Breast epithelium (tissue), 4 donors: ENCODE measurements at regions not wholly inside any gene's neighbourhood (a gene's known extent, or its start where the extent isn't known, plus 50 kb on each side); places are given as distances from the start of the nearest gene placed in this dataset.

Source experiments
- DNase-seq, 2 donors: peaks; one replicate each; pipeline ENCODE4 v3.0.0-alpha.2; 2019; ENCODE audit warnings: low spot score in 2 of 2
- H3K27ac ChIP-seq, 2 donors: fragments of 200-600 bp; sonication (generic) in 1 of 2; one replicate each; pipeline ENCODE4 v1.5.1; 2016 to 2019; ENCODE audit warnings: mild to moderate bottlenecking in 1 of 2
- H3K27me3 ChIP-seq, 2 donors: fragments of 200-600 bp; sonication (generic) in 1 of 2; one replicate each; pipeline versions ENCODE4 v1.5.1 to v1.6.0; 2017 to 2019; ENCODE audit warnings: control low read depth in 1 of 2, mild to moderate bottlenecking in 1 of 2
- H3K36me3 ChIP-seq: fragments of 200-600 bp; one replicate; pipeline ENCODE4 v1.5.1; 2019
- H3K4me1 ChIP-seq, 2 donors: fragments of 200-600 bp; sonication (generic); one replicate each; pipeline ENCODE4 v1.5.1; 2016 to 2019; ENCODE audit warnings: control low read depth in 1 of 2
- H3K4me3 ChIP-seq, 3 donors: fragments of 200-600 bp; sonication (generic); 1 replicate in 2 of 3; 2 replicates in 1 of 3; pipeline ENCODE4 v1.5.1; 2016 to 2019; ENCODE audit warnings: mild to moderate bottlenecking in 3 of 3, moderate library complexity in 2 of 3
- H3K9me3 ChIP-seq, 2 donors: fragments of 200-600 bp; sonication (generic) in 1 of 2; one replicate each; pipeline ENCODE4 v1.5.1; 2016 to 2019; ENCODE audit warnings: control low read depth in 1 of 2
- POLR2A ChIP-seq: fragments of 450-650 bp; IDR thresholded peaks from one replicate; pipeline ENCODE4 v1.6.1; 2016; ENCODE audit warnings: antibody characterized with exemption, mild to moderate bottlenecking, moderate library complexity
- POLR2AphosphoS5 ChIP-seq, 3 donors: sonication (generic); formaldehyde crosslinking; IDR thresholded peaks; one replicate each; pipeline ENCODE4 v1.6.1; 2017; ENCODE audit warnings: antibody characterized with exemption in 3 of 3
- intact Hi-C: fragments of 100-400 bp; cut with DNase I; formaldehyde crosslinking; loops from one replicate; pipeline ENCODE4 v1.15.1; 2023; ENCODE audit warnings: low total_unique reads
- TF ChIP-seq, protein P1 (sequence below), 3 donors: fragments of 450-650 bp; IDR thresholded peaks; one replicate each; pipeline ENCODE4 v1.5.1; 2016 to 2017; ENCODE audit warnings: antibody characterized with exemption in 3 of 3, mild to moderate bottlenecking in 3 of 3, moderate library complexity in 3 of 3

DNA sequence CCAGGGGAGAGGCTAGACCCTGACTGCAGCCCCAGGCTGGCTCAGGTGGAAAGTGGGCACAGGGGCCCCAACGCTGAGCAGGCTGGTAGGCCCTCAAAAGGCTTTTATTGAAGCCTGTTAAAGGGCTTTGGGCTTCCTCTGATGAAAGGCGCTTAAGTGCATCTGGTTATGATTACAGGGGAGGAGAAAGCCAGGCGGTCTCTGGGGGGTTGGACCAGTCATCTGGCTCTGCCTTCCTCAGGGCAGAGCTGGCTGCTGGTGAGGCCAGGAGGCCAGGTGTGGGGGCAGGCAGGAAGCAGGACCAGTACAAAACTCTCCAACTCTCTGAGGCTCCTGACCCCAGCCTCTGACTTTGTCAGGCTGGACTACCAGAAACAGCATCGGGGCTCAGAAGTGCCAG is 68.8 kb upstream of the BCOR start:
- intact Hi-C loops: no loop called here
- H3K4me1 ChIP-seq: no peaks in the 10 kb centered on the region
- H3K27ac ChIP-seq: no peak overlapping the region
- H3K36me3 ChIP-seq: no peaks in the 10 kb centered on the region
- no peaks in the 10 kb centered on the region for H3K9me3 ChIP-seq
- peak overlapping the region in 2 of 3 donors; percentile 45 to 57 for H3K4me3 ChIP-seq
- no peak for DNase-seq
- no peak for TF ChIP-seq POLR2AphosphoS5 (IDR thresholded peaks at IDR 0.05)
- TF ChIP-seq, protein P1, sequence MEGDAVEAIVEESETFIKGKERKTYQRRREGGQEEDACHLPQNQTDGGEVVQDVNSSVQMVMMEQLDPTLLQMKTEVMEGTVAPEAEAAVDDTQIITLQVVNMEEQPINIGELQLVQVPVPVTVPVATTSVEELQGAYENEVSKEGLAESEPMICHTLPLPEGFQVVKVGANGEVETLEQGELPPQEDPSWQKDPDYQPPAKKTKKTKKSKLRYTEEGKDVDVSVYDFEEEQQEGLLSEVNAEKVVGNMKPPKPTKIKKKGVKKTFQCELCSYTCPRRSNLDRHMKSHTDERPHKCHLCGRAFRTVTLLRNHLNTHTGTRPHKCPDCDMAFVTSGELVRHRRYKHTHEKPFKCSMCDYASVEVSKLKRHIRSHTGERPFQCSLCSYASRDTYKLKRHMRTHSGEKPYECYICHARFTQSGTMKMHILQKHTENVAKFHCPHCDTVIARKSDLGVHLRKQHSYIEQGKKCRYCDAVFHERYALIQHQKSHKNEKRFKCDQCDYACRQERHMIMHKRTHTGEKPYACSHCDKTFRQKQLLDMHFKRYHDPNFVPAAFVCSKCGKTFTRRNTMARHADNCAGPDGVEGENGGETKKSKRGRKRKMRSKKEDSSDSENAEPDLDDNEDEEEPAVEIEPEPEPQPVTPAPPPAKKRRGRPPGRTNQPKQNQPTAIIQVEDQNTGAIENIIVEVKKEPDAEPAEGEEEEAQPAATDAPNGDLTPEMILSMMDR (IDR thresholded peaks at IDR 0.05): no peak
- TF ChIP-seq POLR2A: no peak
- peaks cover 0 to 88% of the 10 kb centered on the region in 2 donors for H3K27me3 ChIP-seq

DNA sequence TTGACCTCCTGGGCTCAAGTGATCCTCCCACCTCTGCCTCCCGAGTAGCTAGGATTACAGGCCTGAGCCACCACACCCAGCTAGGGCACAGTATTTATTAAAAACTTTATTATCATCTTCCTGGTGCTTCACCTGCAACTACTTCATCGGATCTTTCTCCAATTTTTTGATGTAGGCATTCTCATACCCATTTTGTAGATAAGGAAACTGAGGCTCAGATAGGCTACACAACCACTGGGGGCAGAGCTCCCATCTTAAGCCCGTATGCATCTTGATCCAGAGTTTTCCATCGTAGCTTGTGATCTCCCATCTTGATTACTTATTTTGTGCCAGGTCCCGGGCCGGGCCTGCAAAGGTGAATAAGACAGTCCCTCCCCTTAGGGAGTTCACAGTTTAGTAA is 68.1 kb upstream of the BCOR start:
- no peak overlapping the region for H3K27ac ChIP-seq
- no peaks in the 10 kb centered on the region for H3K4me1 ChIP-seq
- no peaks in the 10 kb centered on the region for H3K36me3 ChIP-seq
- H3K4me3 ChIP-seq: no peak overlapping the region
- H3K9me3 ChIP-seq: no peaks in the 10 kb centered on the region
- TF ChIP-seq, protein P1 (IDR thresholded peaks at IDR 0.05): no peak
- TF ChIP-seq POLR2AphosphoS5 (IDR thresholded peaks at IDR 0.05) (no peak), POLR2A (no peak)
- H3K27me3 ChIP-seq: peaks cover 0 to 85% of the 10 kb centered on the region in 2 donors
- DNase-seq: no peak
- intact Hi-C loops: no loop called here

DNA sequence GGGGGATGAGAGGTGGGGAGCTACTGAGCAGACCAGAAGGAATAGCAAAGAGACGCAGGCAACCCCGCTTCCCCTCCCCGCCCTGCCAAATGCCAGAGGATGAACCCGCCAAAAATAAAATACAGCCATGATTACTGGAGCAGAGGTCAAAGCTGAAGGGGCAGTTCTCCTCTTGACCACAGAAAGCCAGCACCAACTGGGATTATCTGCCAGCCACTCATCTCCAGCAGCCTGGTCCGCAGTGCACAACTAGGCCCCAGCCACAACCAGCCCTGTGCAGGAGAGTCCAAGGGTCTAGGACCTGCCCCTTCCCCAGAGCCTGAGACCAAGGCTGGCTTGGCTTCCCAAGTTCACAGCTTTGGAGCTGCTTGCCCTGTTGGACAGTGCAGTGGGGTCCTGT is 67.4 kb upstream of the BCOR start:
- H3K4me1 ChIP-seq: no peaks in the 10 kb centered on the region
- H3K4me3 ChIP-seq: no peak overlapping the region
- H3K36me3 ChIP-seq: no peaks in the 10 kb centered on the region
- no peaks in the 10 kb centered on the region for H3K9me3 ChIP-seq
- intact Hi-C loops: no loop called here
- no peak overlapping the region for H3K27ac ChIP-seq
- DNase-seq: no peak
- TF ChIP-seq POLR2A (no peak), POLR2AphosphoS5 (IDR thresholded peaks at IDR 0.05) (no peak)
- TF ChIP-seq, protein P1 (IDR thresholded peaks at IDR 0.05): no peak
- H3K27me3 ChIP-seq: peaks cover 0 to 84% of the 10 kb centered on the region in 2 donors

DNA sequence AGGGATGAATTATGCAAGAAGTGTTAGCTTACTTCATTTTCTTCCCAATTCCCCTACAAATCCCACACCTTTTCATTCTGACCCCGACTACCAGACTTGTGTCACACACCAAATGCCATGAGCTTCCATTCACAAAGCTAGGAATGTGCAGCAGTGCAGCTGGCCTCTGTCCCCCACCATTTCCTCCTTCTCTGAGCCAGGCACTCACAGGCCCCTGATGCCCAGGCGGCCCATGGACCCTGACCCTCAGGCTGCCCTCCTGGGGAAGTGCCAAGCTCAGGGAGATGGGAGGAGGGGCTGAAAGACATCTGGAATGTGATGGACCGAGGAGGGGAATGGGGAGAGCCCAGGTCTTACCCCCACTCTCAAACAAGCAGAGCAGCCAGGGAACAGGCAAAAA is 67.0 kb upstream of the BCOR start:
- Histone ChIP-seq H3K27ac (no peak overlapping the region), H3K4me1 (no peaks in the 10 kb centered on the region), H3K36me3 (no peaks in the 10 kb centered on the region), H3K27me3 (peaks cover 0 to 81% of the 10 kb centered on the region in 2 donors), H3K9me3 (no peaks in the 10 kb centered on the region), H3K4me3 (no peak overlapping the region)
- intact Hi-C loops: no loop called here
- no peak for DNase-seq
- no peak for TF ChIP-seq POLR2A
- TF ChIP-seq POLR2AphosphoS5 (IDR thresholded peaks at IDR 0.05): no peak
- TF ChIP-seq, protein P1 (IDR thresholded peaks at IDR 0.05): no peak

DNA sequence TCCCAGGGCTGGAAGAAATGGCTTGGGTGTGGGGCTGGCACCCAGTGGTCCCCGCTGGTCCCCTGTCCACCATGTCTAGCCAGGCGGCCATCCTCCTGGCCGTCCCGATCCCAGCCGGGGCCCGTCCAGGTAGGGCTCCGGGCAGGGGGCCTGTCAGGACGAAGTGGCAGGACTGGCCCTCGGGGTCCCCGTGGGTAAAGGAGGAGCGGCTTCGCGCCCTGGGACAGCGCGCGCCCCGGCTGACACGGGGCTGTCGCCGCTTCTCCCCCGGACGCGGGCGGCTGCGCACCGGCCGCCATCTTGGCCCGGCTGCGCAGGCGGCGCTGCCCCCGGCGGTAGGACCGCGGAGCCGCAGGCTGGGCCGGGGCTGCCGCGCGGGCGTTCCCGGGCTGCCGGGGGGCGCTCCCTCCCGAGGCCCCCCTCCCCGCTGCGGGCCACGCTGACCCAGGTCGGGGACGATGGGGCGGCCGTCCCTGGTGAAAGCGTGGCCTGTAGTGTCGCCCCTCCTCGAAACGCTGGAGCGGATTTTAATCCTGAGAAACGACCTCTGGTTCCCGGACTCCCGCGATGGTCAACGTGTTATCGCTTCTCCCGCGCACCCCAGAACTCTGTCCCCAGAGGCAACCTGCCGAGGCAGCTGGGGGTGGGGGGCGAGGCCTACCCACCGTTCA is 60.4 kb upstream of the BCOR start:
- TF ChIP-seq, protein P1 (IDR thresholded peaks at IDR 0.05): peak in 1 of 3 donors; percentile 49
- TF ChIP-seq POLR2A: no peak
- no peak for DNase-seq
- intact Hi-C loops: no loop called here
- no peaks in the 10 kb centered on the region for H3K4me1 ChIP-seq
- peak overlapping the region; percentile 36 to 74 (median 51) for H3K4me3 ChIP-seq
- peaks cover 0 to 80% of the 10 kb centered on the region in 2 donors for H3K27me3 ChIP-seq
- no peaks in the 10 kb centered on the region for H3K9me3 ChIP-seq
- H3K36me3 ChIP-seq: no peaks in the 10 kb centered on the region
- H3K27ac ChIP-seq: peak overlapping the region; percentile 45 to 86
